CD4-positive, alpha-beta T cell (primary cell): ENCODE measurements at regions not wholly inside any gene's neighbourhood (a gene's known extent, or its start where the extent isn't known, plus 50 kb on each side); places are given as distances from the start of the nearest gene placed in this dataset.

ENCODE experiments used
- ATAC-seq: fragments of 200-7000 bp; cut with Tn5 transposase; one replicate; pipeline ENCODE4 v1.10.0; 2022; ENCODE audit warnings: mild to moderate bottlenecking; ENCODE audit not compliant: poor library complexity
- CTCF ChIA-PET: fragments of 350-600 bp; sonication (Branson Sonifier 250); formaldehyde crosslinking; loops from one replicate; lab custom pipeline; 2021; ENCODE audit warnings: antibody characterized with exemption, inconsistent platforms; lab: Charles Lee
- POLR2A ChIA-PET: fragments of 350-600 bp; sonication (Branson Sonifier 250); formaldehyde crosslinking; loops from one replicate; lab custom pipeline; 2021; ENCODE audit warnings: antibody characterized with exemption, inconsistent platforms; lab: Charles Lee
- DNase-seq, 14 experiments: peaks; one replicate each; pipeline ENCODE4 v3.0.0-alpha.2; 2013 to 2020; ENCODE audit warnings: mixed read lengths in 2 of 14
- H3K27ac ChIP-seq, 2 donors: one replicate each; pipeline versions ENCODE4 v1.5.1 to v1.7.0; 2013; ENCODE audit warnings: low read length in 2 of 2, low read depth in 1 of 2, mild to moderate bottlenecking in 1 of 2
- H3K27me3 ChIP-seq, 2 experiments: 1 replicate in 1 of 2; 2 replicates in 1 of 2; pipeline versions ENCODE4 v1.6.1 to v1.7.0; 2013; ENCODE audit warnings: low read length in 2 of 2, control low read depth in 1 of 2, mild to moderate bottlenecking in 1 of 2, moderate library complexity in 1 of 2; ENCODE audit not compliant: insufficient read depth in 2 of 2, control insufficient read depth in 1 of 2
- H3K36me3 ChIP-seq: one replicate; pipeline ENCODE4 v1.6.1; 2013; ENCODE audit warnings: low read length, control low read depth; ENCODE audit not compliant: insufficient read depth
- H3K4me1 ChIP-seq: one replicate; pipeline ENCODE4 v1.6.1; 2013; ENCODE audit warnings: low read length, control low read depth; ENCODE audit not compliant: insufficient read depth
- H3K4me3 ChIP-seq: one replicate; pipeline ENCODE4 v1.5.1; 2013; ENCODE audit warnings: mild to moderate bottlenecking, low read length, moderate library complexity
- H3K9me3 ChIP-seq, 2 experiments: 1 replicate in 1 of 2; 2 replicates in 1 of 2; pipeline versions ENCODE4 v1.6.1 to v1.7.0; 2013; ENCODE audit warnings: low read length in 2 of 2, mild to moderate bottlenecking in 2 of 2, control low read depth in 1 of 2, moderate library complexity in 1 of 2; ENCODE audit not compliant: control insufficient read depth in 1 of 2, insufficient read depth in 1 of 2
- H3K27ac Mint-ChIP-seq: one replicate; pipeline ENCODE4 v1.8.0; 2020; ENCODE audit warnings: mixed read lengths
- H3K27me3 Mint-ChIP-seq: one replicate; pipeline ENCODE4 v1.8.0; 2021; ENCODE audit warnings: mixed read lengths
- H3K36me3 Mint-ChIP-seq: one replicate; pipeline ENCODE4 v1.8.0; 2021; ENCODE audit warnings: low read depth, mixed read lengths
- H3K4me1 Mint-ChIP-seq: one replicate; pipeline ENCODE4 v1.8.0; 2021; ENCODE audit warnings: low read depth, mixed read lengths
- H3K4me3 Mint-ChIP-seq: one replicate; pipeline ENCODE4 v1.8.0; 2020; ENCODE audit warnings: mild to moderate bottlenecking, mixed read lengths
- H3K9me3 Mint-ChIP-seq: one replicate; pipeline ENCODE4 v1.8.0; 2020; ENCODE audit warnings: mixed read lengths
- CTCF ChIP-seq: fragments of 200-600 bp; IDR thresholded peaks from one replicate; pipeline ENCODE4 v1.8.0; 2022; ENCODE audit warnings: antibody characterized with exemption, mild to moderate bottlenecking
- intact Hi-C, 2 experiments: fragments of 100-400 bp; cut with DNase I in 1 of 2; cut with micrococcal nuclease in 1 of 2; formaldehyde crosslinking; loops; one replicate each; pipeline versions ENCODE4 v1.15.1 to v1.9.0; 2023 to 2025; cut with DNase I, micrococcal nuclease

DNA sequence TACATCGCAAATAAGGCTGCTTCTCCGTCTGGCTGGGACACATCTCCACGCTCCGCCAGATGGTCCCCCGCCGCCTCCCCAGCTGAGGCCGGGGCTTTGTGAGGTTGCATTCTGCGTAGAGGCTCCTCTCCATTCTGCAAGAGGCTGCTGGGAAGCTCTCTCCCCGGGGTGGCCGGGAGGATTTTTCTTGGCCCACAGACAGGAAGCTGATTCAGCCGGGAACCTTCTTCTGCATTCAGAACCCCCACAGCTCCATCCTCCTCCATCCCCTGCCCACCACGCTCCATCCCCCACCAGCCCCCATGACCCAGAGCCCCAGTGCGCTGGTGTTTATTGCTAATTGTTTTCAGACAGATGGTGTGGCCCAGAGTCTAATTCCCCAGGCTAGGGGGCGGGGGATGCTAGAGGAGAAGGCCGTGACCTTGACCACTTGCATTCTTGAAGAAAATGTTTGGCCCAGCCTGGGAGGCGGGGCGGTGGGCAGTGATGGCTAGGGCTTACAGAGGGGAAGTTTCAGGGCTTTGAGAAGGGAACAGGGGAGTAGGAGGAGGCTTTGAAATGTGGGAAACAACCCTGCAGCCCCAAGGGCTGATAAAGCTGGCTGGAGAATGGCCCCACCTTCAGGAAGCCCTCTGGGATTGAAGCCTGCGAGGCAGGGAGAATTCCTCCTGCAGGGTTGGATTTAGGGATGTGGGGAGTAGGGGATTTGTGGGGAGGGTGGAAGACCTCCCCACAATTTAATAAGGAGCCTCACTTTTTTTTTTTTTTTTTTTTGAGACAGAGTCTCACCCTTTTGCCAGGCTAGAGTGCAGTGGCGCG lies 88.5 kb upstream of the NCOR2 start:
- no peaks in the 10 kb centered on the region for H3K9me3 Mint-ChIP-seq
- DNase-seq (peak in 2 of 14 experiments; percentile 47 to 54), ATAC-seq (no peak)
- no peaks in the 10 kb centered on the region for H3K4me1 Mint-ChIP-seq
- intact Hi-C loops = no loop called here
- ChIA-PET CTCF (no interaction called here), POLR2A (no interaction called here)
- Histone ChIP-seq H3K4me1 (no peaks in the 10 kb centered on the region), H3K36me3 (no peaks in the 10 kb centered on the region), H3K9me3 (peaks cover 0 to 3% of the 10 kb centered on the region in 2 experiments), H3K27ac (no peak overlapping the region), H3K4me3 (no peak overlapping the region), H3K27me3 (no peaks in the 10 kb centered on the region)
- TF ChIP-seq CTCF = no peak
- no peaks in the 10 kb centered on the region for H3K36me3 Mint-ChIP-seq
- no peak overlapping the region for H3K27ac Mint-ChIP-seq
- no peak overlapping the region for H3K4me3 Mint-ChIP-seq
- H3K27me3 Mint-ChIP-seq = no peaks in the 10 kb centered on the region

DNA sequence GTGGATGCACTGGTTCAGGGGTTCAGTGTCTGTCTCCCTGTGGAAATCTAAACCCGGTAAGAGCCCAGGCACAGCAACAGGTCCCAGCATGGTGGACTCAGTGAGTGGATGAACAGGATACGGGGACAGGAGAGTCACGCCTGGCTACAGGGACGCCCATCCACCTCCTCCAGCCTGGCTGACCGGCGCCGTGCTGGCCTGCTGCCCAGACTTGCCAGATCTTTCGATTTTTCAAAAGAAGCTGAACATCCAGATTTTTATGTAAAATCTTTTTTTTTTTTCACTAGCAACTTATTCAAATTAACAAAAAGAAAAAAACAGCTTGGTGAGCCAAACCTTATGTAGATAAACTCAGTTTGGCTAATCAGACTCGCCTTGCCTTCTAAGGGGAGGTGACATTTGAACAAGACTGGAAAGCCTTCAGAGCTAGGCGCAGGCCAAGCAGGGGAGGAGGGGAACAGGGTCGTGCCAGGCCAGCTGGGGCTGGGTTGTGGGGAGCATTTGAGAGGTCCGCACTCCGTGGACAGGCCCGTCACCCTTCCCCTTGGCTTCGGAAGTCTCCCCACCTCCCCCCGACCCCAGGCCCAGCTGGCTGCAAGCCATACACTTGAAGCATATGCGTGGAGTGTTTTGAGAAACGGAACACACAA lies 87.8 kb upstream of the NCOR2 start:
- Histone ChIP-seq H3K4me3 (no peak overlapping the region), H3K27ac (no peak overlapping the region), H3K4me1 (no peaks in the 10 kb centered on the region), H3K9me3 (no peaks in the 10 kb centered on the region), H3K27me3 (no peaks in the 10 kb centered on the region), H3K36me3 (no peaks in the 10 kb centered on the region)
- no peaks in the 10 kb centered on the region for H3K27me3 Mint-ChIP-seq
- ATAC-seq (no peak), DNase-seq (no peak)
- POLR2A ChIA-PET = no interaction called here
- H3K9me3 Mint-ChIP-seq = no peaks in the 10 kb centered on the region
- no peaks in the 10 kb centered on the region for H3K36me3 Mint-ChIP-seq
- no peak overlapping the region for H3K27ac Mint-ChIP-seq
- TF ChIP-seq CTCF = no peak
- CTCF ChIA-PET = no interaction called here
- intact Hi-C loops = no loop called here
- H3K4me3 Mint-ChIP-seq = no peak overlapping the region
- no peaks in the 10 kb centered on the region for H3K4me1 Mint-ChIP-seq

DNA sequence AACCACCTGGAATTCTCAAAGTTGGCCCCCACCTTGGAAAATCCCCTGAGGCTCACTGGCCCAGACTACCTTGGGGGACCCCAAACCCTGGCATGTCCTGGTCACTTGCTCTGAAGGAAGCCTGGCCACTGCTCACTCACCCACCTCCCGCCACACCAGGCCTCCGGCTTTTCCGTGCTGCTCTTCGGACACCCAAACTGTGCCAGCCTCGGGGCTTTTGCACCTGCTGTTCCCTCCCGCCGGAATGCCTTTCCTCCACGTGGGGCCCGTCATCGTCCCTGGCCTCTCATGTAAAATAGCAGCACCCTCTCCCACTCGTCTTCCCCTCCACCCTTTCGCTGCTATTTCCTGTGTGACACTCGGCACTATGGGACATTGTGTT lies 87.2 kb upstream of the NCOR2 start:
- no peak for TF ChIP-seq CTCF
- POLR2A ChIA-PET = no interaction called here
- Histone ChIP-seq H3K4me3 (no peak overlapping the region), H3K27ac (no peak overlapping the region), H3K27me3 (no peaks in the 10 kb centered on the region), H3K4me1 (no peaks in the 10 kb centered on the region), H3K36me3 (no peaks in the 10 kb centered on the region), H3K9me3 (peaks cover 0 to 4% of the 10 kb centered on the region in 2 experiments)
- CTCF ChIA-PET = no interaction called here
- DNase-seq = no peak
- ATAC-seq = no peak
- Mint-ChIP-seq H3K4me1 (no peaks in the 10 kb centered on the region), H3K9me3 (no peaks in the 10 kb centered on the region), H3K36me3 (no peaks in the 10 kb centered on the region), H3K27me3 (no peaks in the 10 kb centered on the region), H3K27ac (no peak overlapping the region), H3K4me3 (no peak overlapping the region)
- intact Hi-C loops = no loop called here
